AG04450 (cell line): ENCODE measurements at regions not wholly inside any gene's neighbourhood (a gene's known extent, or its start where the extent isn't known, plus 50 kb on each side); places are given as distances from the start of the nearest gene placed in this dataset.

ENCODE experiments used
- CTCF ChIA-PET: fragments of 300-600, 350-600 bp; formaldehyde crosslinking; extraction: SDS; loops from one replicate; lab custom pipeline; 2022; ENCODE audit warnings: antibody characterized with exemption, inconsistent platforms; lab: Charles Lee
- POLR2A ChIA-PET: fragments of 350-600 bp; formaldehyde crosslinking; extraction: SDS; loops from one replicate; lab custom pipeline; 2021; ENCODE audit warnings: antibody characterized with exemption, inconsistent platforms; lab: Yijun Ruan, JAX
- DNase-seq: peaks from one replicate; pipeline ENCODE4 v3.0.0-alpha.2; 2011; ENCODE audit warnings: low read depth, low spot score
- H3K27ac ChIP-seq: one replicate; pipeline ENCODE4 v1.5.1; 2012; ENCODE audit warnings: low read depth, low read length, control low read depth
- H3K27me3 ChIP-seq: one replicate; pipeline ENCODE4 v1.6.0; 2012; ENCODE audit warnings: low read length; ENCODE audit not compliant: control insufficient read depth, insufficient read depth
- H3K4me3 ChIP-seq: 2 replicates; pipeline ENCODE4 v1.5.1; 2011; ENCODE audit warnings: mild to moderate bottlenecking, low read depth, low read length, control low read depth
- H3K9me3 ChIP-seq: 2 replicates; pipeline ENCODE4 v1.5.1; 2012; ENCODE audit warnings: low read length; ENCODE audit not compliant: control insufficient read depth, insufficient read depth
- TF ChIP-seq, protein P1 (sequence below): IDR thresholded peaks from 2 replicates; pipeline ENCODE4 v1.5.1; 2011; ENCODE audit warnings: low read depth, low read length, control low read depth, inconsistent platforms

DNA sequence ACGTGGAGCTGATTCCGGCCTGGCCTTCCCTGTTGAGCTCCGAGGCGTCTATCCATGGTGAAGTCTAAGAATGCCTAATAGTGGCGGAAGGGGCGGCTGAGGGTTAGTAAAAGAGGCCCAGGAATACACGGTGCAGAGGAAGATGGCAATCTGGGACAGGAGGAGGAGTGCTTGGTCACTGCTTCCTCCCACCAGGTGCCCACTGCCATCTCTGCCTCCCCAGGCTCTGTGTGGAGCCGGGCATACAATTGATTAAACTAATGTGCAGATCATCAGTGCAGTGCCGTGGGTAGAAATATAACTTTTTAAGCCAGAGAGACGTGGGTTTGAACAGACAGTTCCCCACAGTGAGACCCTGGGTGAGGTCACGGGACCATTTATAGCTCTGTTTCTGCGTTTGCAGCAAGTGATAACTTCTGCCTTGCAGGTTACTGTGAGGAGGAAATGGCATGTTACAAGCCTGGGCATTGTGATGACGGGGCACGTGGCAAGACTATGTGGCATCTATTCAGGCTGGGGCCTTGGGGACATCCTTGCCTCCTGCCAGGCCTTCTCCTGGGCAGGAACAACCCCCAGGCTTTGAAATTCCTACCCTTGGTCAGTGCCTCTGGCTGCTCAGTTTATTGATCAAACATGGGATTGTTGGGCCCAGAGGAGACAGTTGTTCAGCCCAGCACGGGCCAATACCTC, 204.9 kb downstream of the ASB1 start:
- Histone ChIP-seq H3K27me3 (peaks cover 22% of the 10 kb centered on the region), H3K27ac (no peak overlapping the region), H3K4me3 (no peak overlapping the region), H3K9me3 (peaks cover 3% of the 10 kb centered on the region)
- POLR2A ChIA-PET: no interaction called here
- DNase-seq: no peak
- CTCF ChIA-PET: no interaction called here
- TF ChIP-seq, protein P1, sequence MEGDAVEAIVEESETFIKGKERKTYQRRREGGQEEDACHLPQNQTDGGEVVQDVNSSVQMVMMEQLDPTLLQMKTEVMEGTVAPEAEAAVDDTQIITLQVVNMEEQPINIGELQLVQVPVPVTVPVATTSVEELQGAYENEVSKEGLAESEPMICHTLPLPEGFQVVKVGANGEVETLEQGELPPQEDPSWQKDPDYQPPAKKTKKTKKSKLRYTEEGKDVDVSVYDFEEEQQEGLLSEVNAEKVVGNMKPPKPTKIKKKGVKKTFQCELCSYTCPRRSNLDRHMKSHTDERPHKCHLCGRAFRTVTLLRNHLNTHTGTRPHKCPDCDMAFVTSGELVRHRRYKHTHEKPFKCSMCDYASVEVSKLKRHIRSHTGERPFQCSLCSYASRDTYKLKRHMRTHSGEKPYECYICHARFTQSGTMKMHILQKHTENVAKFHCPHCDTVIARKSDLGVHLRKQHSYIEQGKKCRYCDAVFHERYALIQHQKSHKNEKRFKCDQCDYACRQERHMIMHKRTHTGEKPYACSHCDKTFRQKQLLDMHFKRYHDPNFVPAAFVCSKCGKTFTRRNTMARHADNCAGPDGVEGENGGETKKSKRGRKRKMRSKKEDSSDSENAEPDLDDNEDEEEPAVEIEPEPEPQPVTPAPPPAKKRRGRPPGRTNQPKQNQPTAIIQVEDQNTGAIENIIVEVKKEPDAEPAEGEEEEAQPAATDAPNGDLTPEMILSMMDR: no peak

DNA sequence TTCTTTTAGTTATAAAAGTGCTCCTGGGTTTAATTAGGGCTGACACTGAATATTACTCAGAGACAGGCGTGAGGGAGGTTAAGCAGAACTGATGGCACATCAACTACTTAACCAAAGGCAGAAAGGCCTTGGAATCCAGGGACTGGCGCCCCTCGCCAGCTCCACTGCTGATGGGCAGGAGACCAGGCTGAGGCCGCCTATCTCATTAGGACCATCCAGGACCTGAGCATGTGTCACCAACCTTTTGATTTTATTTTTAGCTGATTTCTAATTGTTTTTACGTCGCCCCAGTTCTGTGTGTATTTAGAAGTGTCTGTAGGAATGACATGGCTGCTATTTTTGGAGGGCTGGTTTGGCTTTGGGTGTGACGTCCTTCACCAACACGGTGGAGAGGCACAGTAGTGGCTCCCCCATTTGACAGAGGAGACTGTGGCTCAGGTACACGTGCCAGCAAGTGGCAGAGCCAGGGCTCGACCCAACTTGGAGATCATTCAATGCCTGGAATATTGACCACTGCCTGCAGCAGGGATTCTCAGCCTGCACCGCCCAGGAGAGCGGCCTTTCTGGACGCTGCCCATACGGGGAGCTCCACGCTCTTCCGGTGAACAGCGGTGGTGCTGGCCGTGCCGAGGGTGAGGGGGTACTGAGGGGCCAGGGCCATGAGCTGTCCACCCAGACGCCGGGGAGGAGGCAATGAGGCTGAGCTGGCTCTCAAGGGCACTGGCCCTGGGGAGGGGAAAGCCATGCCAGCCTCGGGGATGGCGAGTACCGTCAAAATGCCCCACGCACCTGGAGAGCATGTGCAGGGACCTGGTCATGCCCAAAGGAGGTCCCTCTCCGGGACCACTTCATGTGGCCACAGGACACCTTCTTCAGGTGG, 205.7 kb downstream of the ASB1 start:
- peaks cover 22% of the 10 kb centered on the region for H3K27me3 ChIP-seq
- TF ChIP-seq, protein P1: no peak
- no peak for DNase-seq
- CTCF ChIA-PET: no interaction called here
- H3K4me3 ChIP-seq: no peak overlapping the region
- no peak overlapping the region for H3K27ac ChIP-seq
- H3K9me3 ChIP-seq: peaks cover 3% of the 10 kb centered on the region; the same call in 1 of the 2 replicates
- POLR2A ChIA-PET: no interaction called here

DNA sequence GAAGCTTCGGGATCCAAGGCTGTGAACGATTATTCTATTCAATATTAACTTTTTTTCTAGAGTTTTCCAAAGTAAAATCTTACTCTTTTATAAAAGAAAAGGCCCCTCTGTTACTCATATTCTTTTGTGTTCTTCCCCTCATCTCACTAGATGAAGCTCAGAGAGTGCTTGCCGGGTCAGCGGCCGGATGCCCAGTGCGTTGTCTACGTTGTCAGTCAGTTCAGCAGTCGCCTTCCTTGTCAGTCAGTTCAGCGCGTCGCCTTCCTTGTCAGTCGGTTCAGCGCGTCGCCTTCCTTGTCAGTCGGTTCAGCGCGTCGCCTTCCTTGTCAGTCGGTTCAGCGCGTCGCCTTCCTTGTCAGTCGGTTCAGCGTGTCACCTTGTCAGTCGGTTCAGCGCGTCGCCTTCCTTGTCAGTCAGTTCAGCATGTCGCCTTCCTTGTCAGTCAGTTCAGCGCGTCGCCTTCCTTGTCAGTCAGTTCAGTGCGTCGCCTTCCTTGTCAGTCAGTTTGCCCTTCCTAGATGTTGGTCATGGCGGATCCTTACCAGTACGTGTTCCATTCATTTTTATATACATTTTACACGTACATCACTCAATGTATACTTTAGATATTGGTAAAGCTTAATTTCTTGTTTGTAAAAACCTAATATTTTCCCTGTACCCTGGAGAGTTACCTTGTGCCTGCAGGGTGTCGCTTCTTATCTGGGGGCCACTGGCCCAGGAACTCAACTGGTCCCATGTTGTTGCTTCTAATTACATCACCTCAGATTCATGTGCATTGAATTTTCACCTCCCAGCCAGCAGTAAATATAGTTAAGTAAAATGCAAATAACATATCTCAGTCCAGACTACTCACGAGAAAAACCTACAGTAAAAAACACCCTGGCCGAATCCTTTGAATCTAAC, 206.9 kb downstream of the ASB1 start:
- H3K27ac ChIP-seq: no peak overlapping the region
- ChIA-PET CTCF (no interaction called here), POLR2A (no interaction called here)
- H3K4me3 ChIP-seq: no peak overlapping the region
- peaks cover 3% of the 10 kb centered on the region; the same call in 1 of the 2 replicates for H3K9me3 ChIP-seq
- TF ChIP-seq, protein P1: no peak
- no peak for DNase-seq
- H3K27me3 ChIP-seq: peaks cover 18% of the 10 kb centered on the region

DNA sequence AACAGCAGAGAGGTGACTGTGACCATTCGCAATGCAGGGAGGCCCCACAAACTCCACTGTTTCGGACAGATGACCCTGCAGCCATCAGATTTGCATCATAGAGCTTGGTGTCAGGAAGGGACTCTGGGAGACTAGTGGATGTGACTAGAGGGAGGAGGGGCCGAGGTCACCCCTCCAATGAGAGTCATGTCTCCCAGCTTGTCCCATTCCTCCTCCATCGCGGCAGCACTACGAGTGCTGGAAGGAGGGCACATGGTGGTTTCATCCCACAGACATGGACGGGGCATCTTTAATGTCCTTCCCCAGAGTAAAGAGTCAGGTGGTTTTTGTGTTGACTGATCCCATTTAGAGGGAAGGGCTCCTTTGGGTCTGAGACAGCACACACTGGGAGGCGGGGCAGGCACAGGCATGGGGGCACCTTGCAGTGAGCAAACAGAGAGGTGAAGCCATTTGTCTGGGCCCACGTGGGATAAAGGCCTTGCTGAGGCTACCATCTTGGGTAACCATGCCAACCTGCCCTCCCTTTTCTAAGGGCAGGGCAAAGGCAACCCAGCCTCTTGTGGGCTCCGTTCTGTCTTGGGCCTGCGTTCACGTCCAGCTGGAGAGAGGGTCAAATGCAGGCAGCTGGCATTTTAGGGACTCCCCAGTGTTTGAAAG, 208.1 kb downstream of the ASB1 start:
- CTCF ChIA-PET: no interaction called here
- Histone ChIP-seq H3K27ac (no peak overlapping the region), H3K4me3 (no peak overlapping the region), H3K27me3 (peaks cover 20% of the 10 kb centered on the region), H3K9me3 (peaks cover 3% of the 10 kb centered on the region; the same call in 1 of the 2 replicates)
- DNase-seq: no peak
- TF ChIP-seq, protein P1: no peak
- POLR2A ChIA-PET: no interaction called here
